ENCODE measurements at regions not wholly inside any gene's neighbourhood (a gene's known extent, or its start where the extent isn't known, plus 50 kb on each side); places are given as distances from the start of the nearest gene placed in this dataset.
A peak's percentile ranks its signal among the peaks of the same experiment; 100 is the strongest.

DNA sequence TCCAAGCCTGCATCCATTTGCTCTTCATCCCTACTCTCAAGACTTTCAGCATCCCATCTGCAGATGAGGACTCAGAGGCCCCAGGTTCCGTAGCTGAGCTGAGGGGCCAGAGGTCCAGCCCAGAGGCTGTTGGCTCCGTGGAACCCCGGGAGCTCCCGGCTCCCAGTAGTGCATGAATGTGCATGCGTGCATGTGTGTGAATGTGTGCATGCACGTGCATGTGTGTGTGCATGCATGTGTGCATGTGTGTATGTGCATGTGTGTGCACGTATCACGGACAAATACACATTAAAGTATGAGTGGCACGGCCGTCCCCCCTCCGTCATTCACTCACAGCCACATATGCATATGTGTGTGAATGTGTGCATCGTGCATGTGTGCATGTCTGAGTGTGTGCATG is 149.9 kb downstream of the KIF26A start:
- TF ChIP-seq EZH2phosphoT487 (IDR thresholded peaks at IDR 0.05; ENCODE audit: borderline replicate concordance, low read depth) (no peak), FOSL2 (IDR thresholded peaks at IDR 0.05; ENCODE audit: borderline replicate concordance, low read depth) (no peak)
- Histone ChIP-seq H3K4me3 (ENCODE audit: low read depth in 2 of 2, low read length in 1 of 2) (no peak overlapping the region), H3K9me2 (no peaks in the 10 kb centered on the region), H3K4me2 (no peak overlapping the region), H3K9ac (no peak overlapping the region), H4K20me1 (ENCODE audit: insufficient read depth) (no peaks in the 10 kb centered on the region), H3K9me3 (no peaks in the 10 kb centered on the region), H3K4me1 (ENCODE audit: control insufficient read depth in 1 of 2, insufficient read depth in 2 of 2, low read depth in 1 of 2, low read length in 1 of 2) (peaks cover 0 to 67% of the 10 kb centered on the region in 2 experiments; a peak in 1 of 4 replicates), H2AFZ (ENCODE audit: low read depth) (no peak overlapping the region), H3K36me3 (replicated peaks in 1 of 2; ENCODE audit: control insufficient read depth in 1 of 2, insufficient read depth in 2 of 2, low read length in 1 of 2) (no peaks in the 10 kb centered on the region), H3F3A (replicated peaks; ENCODE audit: insufficient read depth) (peaks cover 5% of the 10 kb centered on the region), H3K27ac (ENCODE audit: low read depth in 2 of 2, low read length in 1 of 2) (no peak overlapping the region), H3K79me2 (ENCODE audit: insufficient read depth) (no peaks in the 10 kb centered on the region), H3K27me3 (ENCODE audit: insufficient read depth) (no peaks in the 10 kb centered on the region)
- POLR2A ChIA-PET: no interaction called here
- DNase-seq: peak; percentile 2
- CTCF ChIA-PET: interaction anchor here (1.9 to 2.1 kb wide), 3 partner anchors 63 to 276 kb away, joined by 5 to 6 read pairs (median 6); no protein-coding TSS in a partner anchor
- WGBS (ENCODE audit: low lambda C conversion rate): 81% methylated on average over 10 of the region's 12 CpGs

DNA sequence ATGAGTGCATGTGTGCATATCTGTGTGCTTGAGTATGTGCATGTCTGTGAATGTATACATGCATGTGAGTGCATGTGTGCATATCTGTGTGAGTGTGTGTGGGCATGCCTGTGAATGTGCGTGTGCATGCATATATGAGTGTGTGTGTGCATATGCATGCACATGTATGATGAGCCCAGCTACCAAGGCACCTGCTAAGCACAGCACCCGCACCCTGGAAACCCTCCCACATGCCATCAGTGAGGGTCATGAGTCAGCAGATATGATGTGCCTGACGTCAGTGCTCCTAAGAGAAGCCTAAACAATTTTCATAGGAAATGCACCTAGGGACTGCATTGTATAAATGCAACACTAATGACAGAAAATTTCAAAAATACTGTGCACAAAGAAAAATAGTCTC is 151.1 kb downstream of the KIF26A start:
- ChIA-PET POLR2A (no interaction called here), CTCF (interaction anchor here (1.5 kb wide), 1 partner anchor 81 kb away, joined by 4 read pairs; no protein-coding TSS in a partner anchor)
- Histone ChIP-seq H3F3A (replicated peaks; ENCODE audit: insufficient read depth) (peaks cover 5% of the 10 kb centered on the region), H3K27ac (ENCODE audit: low read depth in 2 of 2, low read length in 1 of 2) (no peak overlapping the region; a peak in 1 of 4 replicates), H3K4me1 (ENCODE audit: control insufficient read depth in 1 of 2, insufficient read depth in 2 of 2, low read depth in 1 of 2, low read length in 1 of 2) (peaks cover 0 to 67% of the 10 kb centered on the region in 2 experiments; a peak in 1 of 4 replicates), H4K20me1 (ENCODE audit: insufficient read depth) (no peaks in the 10 kb centered on the region), H3K79me2 (ENCODE audit: insufficient read depth) (no peaks in the 10 kb centered on the region), H3K27me3 (ENCODE audit: insufficient read depth) (no peaks in the 10 kb centered on the region), H3K36me3 (replicated peaks in 1 of 2; ENCODE audit: control insufficient read depth in 1 of 2, insufficient read depth in 2 of 2, low read length in 1 of 2) (no peaks in the 10 kb centered on the region), H3K4me2 (no peak overlapping the region), H2AFZ (ENCODE audit: low read depth) (no peak overlapping the region), H3K9ac (no peak overlapping the region), H3K9me3 (no peaks in the 10 kb centered on the region), H3K4me3 (ENCODE audit: low read depth in 2 of 2, low read length in 1 of 2) (no peak overlapping the region), H3K9me2 (no peaks in the 10 kb centered on the region)
- no peak for DNase-seq
- no peak for TF ChIP-seq RCOR1 (IDR thresholded peaks at IDR 0.05; ENCODE audit: low read length)
- no peak for TF ChIP-seq MXI1 (IDR thresholded peaks at IDR 0.05; ENCODE audit: low read depth, low read length)
- TF ChIP-seq FOSL2 (IDR thresholded peaks at IDR 0.05; ENCODE audit: borderline replicate concordance, low read depth): no peak
- TF ChIP-seq POLR2AphosphoS5 (IDR thresholded peaks at IDR 0.05; ENCODE audit: low read depth, low read length): no peak
- no peak for TF ChIP-seq SMC3 (IDR thresholded peaks at IDR 0.05; ENCODE audit: low read depth, low read length)
- 66% methylated on average over 3 of the region's 3 CpGs for WGBS (ENCODE audit: low lambda C conversion rate)

GRCh38 chr14:104290058-104290667 is 151.8 kb downstream of the KIF26A start:
- Histone ChIP-seq H3F3A (replicated peaks; ENCODE audit: insufficient read depth) (peaks cover 5% of the 10 kb centered on the region), H3K27ac (ENCODE audit: low read depth in 2 of 2, low read length in 1 of 2) (peak overlapping the region in 1 of 2 experiments; percentile 93; a peak in 2 of 4 replicates), H3K9me2 (no peaks in the 10 kb centered on the region), H3K9ac (no peak overlapping the region), H3K4me1 (ENCODE audit: control insufficient read depth in 1 of 2, insufficient read depth in 2 of 2, low read depth in 1 of 2, low read length in 1 of 2) (peaks cover 0 to 67% of the 10 kb centered on the region in 2 experiments; a peak in 1 of 4 replicates), H3K4me3 (ENCODE audit: low read depth in 2 of 2, low read length in 1 of 2) (no peak overlapping the region), H3K9me3 (no peaks in the 10 kb centered on the region), H2AFZ (ENCODE audit: low read depth) (no peak overlapping the region), H3K4me2 (no peak overlapping the region), H3K27me3 (ENCODE audit: insufficient read depth) (no peaks in the 10 kb centered on the region), H3K79me2 (ENCODE audit: insufficient read depth) (no peaks in the 10 kb centered on the region), H4K20me1 (ENCODE audit: insufficient read depth) (no peaks in the 10 kb centered on the region), H3K36me3 (replicated peaks in 1 of 2; ENCODE audit: control insufficient read depth in 1 of 2, insufficient read depth in 2 of 2, low read length in 1 of 2) (no peaks in the 10 kb centered on the region)
- TF ChIP-seq MAX (IDR thresholded peaks at IDR 0.05; ENCODE audit: low read depth) (no peak), EP300 (IDR thresholded peaks at IDR 0.05; ENCODE audit: borderline replicate concordance in 1 of 2, low read depth in 1 of 2, low read length in 1 of 2) (no peak), SMC3 (IDR thresholded peaks at IDR 0.05; ENCODE audit: low read depth, low read length) (no peak), EZH2phosphoT487 (IDR thresholded peaks at IDR 0.05; ENCODE audit: borderline replicate concordance, low read depth) (no peak), RFX5 (IDR thresholded peaks at IDR 0.05; ENCODE audit: low read length) (no peak), JUND (IDR thresholded peaks at IDR 0.05) (no peak)
- TF ChIP-seq, protein P1, sequence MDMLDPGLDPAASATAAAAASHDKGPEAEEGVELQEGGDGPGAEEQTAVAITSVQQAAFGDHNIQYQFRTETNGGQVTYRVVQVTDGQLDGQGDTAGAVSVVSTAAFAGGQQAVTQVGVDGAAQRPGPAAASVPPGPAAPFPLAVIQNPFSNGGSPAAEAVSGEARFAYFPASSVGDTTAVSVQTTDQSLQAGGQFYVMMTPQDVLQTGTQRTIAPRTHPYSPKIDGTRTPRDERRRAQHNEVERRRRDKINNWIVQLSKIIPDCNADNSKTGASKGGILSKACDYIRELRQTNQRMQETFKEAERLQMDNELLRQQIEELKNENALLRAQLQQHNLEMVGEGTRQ (IDR thresholded peaks at IDR 0.05; ENCODE audit: borderline replicate concordance, low read depth, low read length): no peak
- POLR2A ChIA-PET: no interaction called here
- WGBS (ENCODE audit: low lambda C conversion rate): 76% methylated on average over 14 of the region's 14 CpGs
- CTCF ChIA-PET: interaction anchor here (1.5 to 6.9 kb wide), 3 partner anchors 67 to 274 kb away, joined by 4 to 55 read pairs (median 47); no protein-coding TSS in a partner anchor
- DNase-seq: peak; percentile 13

All from SK-N-SH (cell line).